HFFc6 (cell line): ENCODE measurements at regions not wholly inside any gene's neighbourhood (a gene's known extent, or its start where the extent isn't known, plus 50 kb on each side); places are given as distances from the start of the nearest gene placed in this dataset.

Experiments used
- DNase-seq: peaks from one replicate; pipeline ENCODE4 v3.0.0-alpha.2; 2018
- H3K27ac Mint-ChIP-seq: 2 replicates; pipeline ENCODE4 v1.8.0; 2020; ENCODE audit warnings: mild to moderate bottlenecking, mixed read lengths
- H3K27me3 Mint-ChIP-seq: 2 replicates; pipeline ENCODE4 v1.8.0; 2021; ENCODE audit warnings: mild to moderate bottlenecking, moderate library complexity, mixed read lengths; ENCODE audit not compliant: insufficient read depth
- H3K36me3 Mint-ChIP-seq: 2 replicates; pipeline ENCODE4 v1.8.0; 2021; ENCODE audit warnings: low read depth, mixed read lengths
- H3K4me1 Mint-ChIP-seq: 2 replicates; pipeline ENCODE4 v1.8.0; 2020; ENCODE audit warnings: low read depth, mixed read lengths
- H3K4me3 Mint-ChIP-seq: 2 replicates; pipeline ENCODE4 v1.8.0; 2020; ENCODE audit warnings: mild to moderate bottlenecking, moderate library complexity, mixed read lengths
- H3K9me3 Mint-ChIP-seq: 2 replicates; pipeline ENCODE4 v1.8.0; 2020; ENCODE audit warnings: mild to moderate bottlenecking, mixed read lengths
- CTCF ChIP-seq: fragments of 200-600 bp; sonication (generic); IDR thresholded peaks from 2 replicates; pipeline ENCODE4 v1.5.0; 2021; ENCODE audit warnings: antibody characterized with exemption, mild to moderate bottlenecking

- H3K9me3 Mint-ChIP-seq, result no peaks in the 10 kb centered on the region
- H3K27ac Mint-ChIP-seq, result no peak overlapping the region
- H3K27me3 Mint-ChIP-seq, result peaks cover 6% of the 10 kb centered on the region
- DNase-seq, result no peak
- H3K4me1 Mint-ChIP-seq, result peaks cover 11% of the 10 kb centered on the region
- H3K4me3 Mint-ChIP-seq, result no peak overlapping the region
- no peaks in the 10 kb centered on the region for H3K36me3 Mint-ChIP-seq
- TF ChIP-seq CTCF, result no peak
Observed at GRCh38 chr5:167929841-167930240, 361.6 kb upstream of the WWC1 start.

GRCh38 chr5:167934551-167934971, 356.9 kb upstream of the WWC1 start:
- no peak for TF ChIP-seq CTCF
- no peaks in the 10 kb centered on the region for H3K36me3 Mint-ChIP-seq
- no peak for DNase-seq
- no peak overlapping the region for H3K4me3 Mint-ChIP-seq
- peaks cover 3% of the 10 kb centered on the region for H3K27me3 Mint-ChIP-seq
- peaks cover 23% of the 10 kb centered on the region for H3K4me1 Mint-ChIP-seq
- no peaks in the 10 kb centered on the region for H3K9me3 Mint-ChIP-seq
- no peak overlapping the region for H3K27ac Mint-ChIP-seq

- Mint-ChIP-seq H3K27ac (no peak overlapping the region), H3K9me3 (no peaks in the 10 kb centered on the region), H3K27me3 (peaks cover 3% of the 10 kb centered on the region), H3K4me3 (no peak overlapping the region), H3K4me1 (peaks cover 38% of the 10 kb centered on the region), H3K36me3 (no peaks in the 10 kb centered on the region)
- DNase-seq, result no peak
- no peak for TF ChIP-seq CTCF
Observed at GRCh38 chr5:167936022-167936421, 355.4 kb upstream of the WWC1 start.

GRCh38 chr5:167936944-167937634, 354.4 kb upstream of the WWC1 start:
- no peaks in the 10 kb centered on the region for H3K9me3 Mint-ChIP-seq
- H3K36me3 Mint-ChIP-seq, result no peaks in the 10 kb centered on the region
- no peak overlapping the region for H3K4me3 Mint-ChIP-seq
- H3K4me1 Mint-ChIP-seq, result peaks cover 41% of the 10 kb centered on the region
- no peak for TF ChIP-seq CTCF
- no peak overlapping the region for H3K27ac Mint-ChIP-seq
- no peak for DNase-seq
- H3K27me3 Mint-ChIP-seq, result peaks cover 3% of the 10 kb centered on the region

GRCh38 chr5:167937635-167937998, 353.8 kb upstream of the WWC1 start:
- no peak for TF ChIP-seq CTCF
- Mint-ChIP-seq H3K4me1 (peaks cover 42% of the 10 kb centered on the region), H3K4me3 (no peak overlapping the region), H3K27me3 (peaks cover 3% of the 10 kb centered on the region), H3K27ac (no peak overlapping the region), H3K9me3 (no peaks in the 10 kb centered on the region), H3K36me3 (no peaks in the 10 kb centered on the region)
- DNase-seq, result no peak
